Nephron (organoid): ENCODE measurements at regions not wholly inside any gene's neighbourhood (a gene's known extent, or its start where the extent isn't known, plus 50 kb on each side); places are given as distances from the start of the nearest gene placed in this dataset.
A peak's percentile ranks its signal among the peaks of the same experiment; 100 is the strongest.
"Not testable (repeated sequence)": the region's sequence is repeated elsewhere in the genome, so short reads cannot be mapped to it uniquely, and the experiment has no call there.

Experiments
- H3K27ac Mint-ChIP-seq, 3 experiments: 2 replicates each; pipeline ENCODE4 v1.8.0; 2020; ENCODE audit warnings: mixed read lengths in 3 of 3, mild to moderate bottlenecking in 2 of 3, moderate library complexity in 1 of 3
- H3K27me3 Mint-ChIP-seq: 2 replicates; pipeline ENCODE4 v1.8.0; 2021; ENCODE audit warnings: low read depth, mild to moderate bottlenecking, moderate library complexity, mixed read lengths
- H3K36me3 Mint-ChIP-seq: 2 replicates; pipeline ENCODE4 v1.8.0; 2020; ENCODE audit warnings: low read depth, mixed read lengths
- H3K4me1 Mint-ChIP-seq: 2 replicates; pipeline ENCODE4 v1.8.0; 2020; ENCODE audit warnings: mixed read lengths
- H3K4me3 Mint-ChIP-seq, 3 experiments: 2 replicates each; pipeline ENCODE4 v1.8.0; 2020; ENCODE audit warnings: mild to moderate bottlenecking in 3 of 3, mixed read lengths in 3 of 3, moderate library complexity in 2 of 3
- H3K9me3 Mint-ChIP-seq: 2 replicates; pipeline ENCODE4 v1.8.0; 2020; ENCODE audit warnings: mixed read lengths
- CTCF ChIP-seq, 3 experiments: fragments of 200-600 bp; sonication (generic); IDR thresholded peaks; one replicate each; pipeline ENCODE4 v1.5.0; 2021; ENCODE audit warnings: antibody characterized with exemption in 3 of 3; ENCODE audit not compliant: unreplicated experiment in 3 of 3

- Mint-ChIP-seq H3K9me3 (no peaks in the 10 kb centered on the region), H3K4me3 (no peak overlapping the region), H3K27ac (no peak overlapping the region), H3K4me1 (no peaks in the 10 kb centered on the region), H3K27me3 (no peaks in the 10 kb centered on the region), H3K36me3 (no peaks in the 10 kb centered on the region)
- TF ChIP-seq CTCF (IDR thresholded peaks at IDR 0.05; ENCODE audit: unreplicated experiment in 3 of 3) = no peak
Measured at GRCh38 chr11:98068251-98068650, 952.5 kb upstream of the CNTN5 start.

- not testable (repeated sequence) for H3K27me3 Mint-ChIP-seq, H3K4me3 Mint-ChIP-seq, H3K9me3 Mint-ChIP-seq
Measured at GRCh38 chr11:98069147-98069546, 951.6 kb upstream of the CNTN5 start.

GRCh38 chr11:98069861-98070260, 950.9 kb upstream of the CNTN5 start:
- H3K27ac Mint-ChIP-seq = no peak overlapping the region
- no peaks in the 10 kb centered on the region for H3K4me1 Mint-ChIP-seq
- no peaks in the 10 kb centered on the region for H3K27me3 Mint-ChIP-seq
- TF ChIP-seq CTCF (IDR thresholded peaks at IDR 0.05; ENCODE audit: unreplicated experiment in 3 of 3) = no peak
- H3K4me3 Mint-ChIP-seq = no peak overlapping the region
- H3K36me3 Mint-ChIP-seq = no peaks in the 10 kb centered on the region
- H3K9me3 Mint-ChIP-seq = no peaks in the 10 kb centered on the region

More at GRCh38 chr11:98069147-98069546, 951.6 kb upstream of the CNTN5 start:
- not testable (repeated sequence) for H3K36me3 Mint-ChIP-seq, H3K4me1 Mint-ChIP-seq, H3K27ac Mint-ChIP-seq

- Mint-ChIP-seq H3K9me3 (no peaks in the 10 kb centered on the region), H3K36me3 (no peaks in the 10 kb centered on the region), H3K4me1 (peaks cover 5% of the 10 kb centered on the region), H3K27ac (peak overlapping the region in 1 of 3 experiments; percentile 4), H3K27me3 (no peaks in the 10 kb centered on the region), H3K4me3 (no peak overlapping the region)
- no peak for TF ChIP-seq CTCF (IDR thresholded peaks at IDR 0.05; ENCODE audit: unreplicated experiment in 3 of 3)
Measured at GRCh38 chr11:98090861-98091505, 929.8 kb upstream of the CNTN5 start.

GRCh38 chr11:98099371-98099770, 921.4 kb upstream of the CNTN5 start:
- no peaks in the 10 kb centered on the region for H3K4me1 Mint-ChIP-seq
- no peak overlapping the region for H3K4me3 Mint-ChIP-seq
- H3K9me3 Mint-ChIP-seq = peaks cover 4% of the 10 kb centered on the region
- no peak for TF ChIP-seq CTCF (IDR thresholded peaks at IDR 0.05; ENCODE audit: unreplicated experiment in 3 of 3)
- no peak overlapping the region for H3K27ac Mint-ChIP-seq
- H3K27me3 Mint-ChIP-seq = no peaks in the 10 kb centered on the region
- no peaks in the 10 kb centered on the region for H3K36me3 Mint-ChIP-seq

GRCh38 chr11:98100689-98101088, 920.1 kb upstream of the CNTN5 start:
- Mint-ChIP-seq H3K27ac (no peak overlapping the region), H3K4me3 (no peak overlapping the region), H3K9me3 (peaks cover 4% of the 10 kb centered on the region), H3K36me3 (no peaks in the 10 kb centered on the region), H3K4me1 (no peaks in the 10 kb centered on the region), H3K27me3 (no peaks in the 10 kb centered on the region)
- no peak for TF ChIP-seq CTCF (IDR thresholded peaks at IDR 0.05; ENCODE audit: unreplicated experiment in 3 of 3)
